Activated CD4-positive, alpha-beta T cell treated with anti-CD3 and anti-CD28 coated beads for 48 hours (primary cell): ENCODE measurements at regions not wholly inside any gene's neighbourhood (a gene's known extent, or its start where the extent isn't known, plus 50 kb on each side); places are given as distances from the start of the nearest gene placed in this dataset.
"Not testable (repeated sequence)": the region's sequence is repeated elsewhere in the genome, so short reads cannot be mapped to it uniquely, and the experiment has no call there.

Source experiments
- DNase-seq: peaks from one replicate; pipeline ENCODE4 v3.0.0-alpha.2; 2020

- no peak for DNase-seq
These were observed 52.6 kb upstream of the AGA start for GRCh38 chr4:177494791-177495190.

- not testable (repeated sequence) for DNase-seq
These were observed 53.4 kb upstream of the AGA start for GRCh38 chr4:177495626-177496025.

- no peak for DNase-seq
These were observed 57.3 kb upstream of the AGA start for GRCh38 chr4:177499537-177499936.

DNA sequence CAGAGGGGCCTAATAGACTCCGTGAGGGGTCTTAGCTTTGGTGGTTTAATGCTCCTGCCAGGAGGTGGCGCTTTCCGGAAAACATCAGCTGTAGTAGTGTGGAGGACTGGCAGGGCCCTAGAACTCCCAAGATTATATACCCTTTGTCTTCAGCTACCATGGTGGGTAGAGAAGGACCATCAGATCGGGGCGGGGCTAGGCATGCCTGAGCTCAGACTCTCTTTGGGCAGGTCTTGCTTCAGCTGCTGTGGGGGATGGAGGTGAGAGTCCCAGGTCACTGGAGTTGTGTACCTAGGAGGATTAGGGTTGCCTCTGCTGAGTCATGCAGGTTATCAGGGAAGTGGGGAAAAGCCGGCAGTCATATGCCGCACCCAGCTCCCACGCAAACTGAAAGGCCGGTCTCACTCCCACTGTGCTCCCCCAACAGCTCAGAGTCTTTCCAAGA lies 63.0 kb upstream of the AGA start:
- no peak for DNase-seq

DNA sequence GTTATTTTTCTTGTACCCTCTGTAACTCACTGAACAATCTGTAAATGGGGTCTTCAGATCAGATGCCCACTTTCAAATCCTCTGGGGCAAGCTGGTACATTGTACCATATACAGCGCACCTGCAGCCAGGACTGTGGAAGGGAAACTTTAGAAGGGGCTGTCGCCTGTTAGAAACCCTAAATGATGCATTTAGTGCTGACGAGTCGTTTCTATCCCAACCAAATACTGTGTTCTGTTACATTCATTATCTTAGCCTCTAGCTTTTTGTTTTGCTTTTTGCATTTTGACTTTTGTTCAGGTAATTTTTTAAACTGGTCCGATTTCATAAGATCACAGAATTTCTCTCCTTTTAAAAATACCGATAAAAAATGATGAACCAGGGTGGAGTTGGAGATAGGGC lies 66.4 kb upstream of the AGA start:
- DNase-seq: no peak

DNA sequence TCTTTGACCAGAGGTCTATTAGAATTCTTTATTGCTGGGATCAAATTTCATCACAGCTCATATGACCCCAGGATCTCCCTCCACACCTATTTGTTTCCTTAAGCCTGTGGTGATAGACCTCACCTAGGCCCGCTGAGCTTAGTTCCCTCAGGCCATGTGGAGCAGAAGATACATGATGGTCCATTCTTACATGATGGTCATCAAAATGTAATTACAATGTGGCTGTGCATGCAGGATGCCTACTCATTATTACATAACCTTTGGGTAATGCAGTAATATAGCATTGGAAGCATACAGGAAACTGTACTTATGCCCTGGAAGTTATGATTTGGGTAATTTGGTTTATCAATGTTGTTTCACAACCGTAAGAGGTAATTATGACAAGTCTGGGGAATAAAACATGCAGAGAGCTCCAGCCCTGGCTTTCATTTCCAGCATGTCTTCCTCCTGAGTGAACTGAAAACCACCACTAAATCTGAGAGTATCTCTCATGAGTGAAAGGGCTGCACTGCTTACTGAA lies 67.0 kb upstream of the AGA start:
- DNase-seq: no peak

GRCh38 chr4:177511611-177512010 lies 69.4 kb upstream of the AGA start:
- no peak for DNase-seq

DNA sequence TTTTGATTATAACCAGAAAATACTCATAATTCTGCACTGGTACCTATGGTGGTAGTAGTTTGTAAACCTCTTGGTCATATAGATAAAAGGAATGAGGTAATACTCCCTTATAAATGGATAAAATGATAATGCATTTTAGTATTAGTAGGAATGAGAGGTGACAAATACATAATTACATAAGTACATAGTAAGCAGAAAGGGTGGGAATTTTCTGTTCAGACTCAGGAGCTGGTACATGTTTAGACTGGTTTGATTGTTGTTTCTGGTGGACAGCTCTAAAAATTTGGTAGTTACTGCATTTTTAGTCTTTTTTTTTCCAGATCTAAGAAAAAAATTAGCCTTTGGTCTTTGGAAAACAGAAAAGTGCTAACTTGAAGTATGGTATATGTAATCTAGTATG lies 70.4 kb upstream of the AGA start:
- no peak for DNase-seq

DNA sequence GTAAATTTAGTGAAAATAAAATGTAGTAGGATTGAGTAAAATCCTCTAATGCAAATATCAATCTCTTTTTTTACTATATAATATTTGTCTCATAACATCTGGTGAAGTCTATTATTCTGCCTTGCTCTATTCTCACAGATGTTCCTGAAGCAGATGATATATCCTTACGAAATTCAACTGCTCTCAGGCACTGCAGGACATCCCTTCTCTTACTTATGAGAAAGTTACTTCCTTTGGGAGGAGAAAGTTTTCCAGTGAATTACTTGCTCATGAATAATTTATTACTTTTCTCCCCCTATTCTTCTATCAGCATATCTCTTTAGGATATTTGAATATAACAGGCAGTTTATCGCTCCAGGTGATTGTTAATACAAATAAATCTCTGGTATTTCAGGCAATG lies 75.6 kb upstream of the AGA start:
- no peak for DNase-seq

GRCh38 chr4:177519481-177520260 lies 77.4 kb upstream of the AGA start:
- no peak for DNase-seq

- DNase-seq: no peak
These were observed 86.4 kb upstream of the AGA start for GRCh38 chr4:177528620-177529019.

- no peak for DNase-seq
These were observed 88.3 kb upstream of the AGA start for GRCh38 chr4:177530561-177530960.

DNA sequence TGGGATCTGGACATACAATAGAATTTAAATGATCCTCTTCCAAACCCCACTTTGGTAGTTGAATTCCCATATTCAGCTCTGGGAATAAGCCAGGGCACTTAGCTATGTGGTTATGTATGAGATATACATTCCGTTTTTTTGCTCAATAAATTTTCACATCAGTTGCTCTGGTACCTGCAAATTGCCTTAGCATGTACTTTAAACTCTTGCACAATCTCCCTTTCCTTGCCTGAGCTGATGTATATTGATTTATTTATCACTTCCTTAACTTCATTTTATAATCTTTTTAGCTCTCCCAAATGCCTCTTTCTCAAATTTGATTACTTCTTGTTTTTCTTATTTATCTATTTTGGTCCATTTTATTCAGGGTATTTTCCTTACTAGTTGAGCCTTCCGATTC lies 90.1 kb upstream of the AGA start:
- DNase-seq: no peak

GRCh38 chr4:177534841-177535240 lies 92.6 kb upstream of the AGA start:
- DNase-seq: not testable (repeated sequence)

- no peak for DNase-seq
These were observed 104.5 kb upstream of the AGA start for GRCh38 chr4:177546745-177547144.

DNA sequence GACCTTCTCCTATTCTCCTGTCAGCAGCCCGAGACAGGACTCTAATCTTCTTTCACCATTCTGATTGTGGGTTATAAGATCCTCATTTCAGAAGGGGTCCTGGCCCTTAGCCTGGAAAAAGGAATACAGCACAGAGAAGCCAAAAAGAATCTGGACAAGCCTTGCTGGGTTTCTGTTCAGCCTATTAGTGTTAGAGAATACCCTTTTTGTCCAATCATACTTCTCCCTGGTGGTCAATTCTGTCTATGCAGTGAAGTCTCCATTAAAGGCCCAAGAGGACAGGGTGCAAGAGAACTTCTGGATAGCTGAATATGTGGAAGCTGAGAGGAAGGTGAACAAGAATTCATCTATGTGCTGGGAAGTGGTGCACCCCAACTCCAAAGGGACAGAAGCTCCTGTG lies 105.7 kb upstream of the AGA start:
- no peak for DNase-seq

- peak; percentile 38 for DNase-seq
These were observed 112.9 kb upstream of the AGA start for GRCh38 chr4:177555007-177555574.

GRCh38 chr4:177557416-177557815 lies 115.2 kb upstream of the AGA start:
- no peak for DNase-seq

- no peak for DNase-seq
These were observed 116.8 kb upstream of the AGA start for GRCh38 chr4:177558995-177559394.

DNA sequence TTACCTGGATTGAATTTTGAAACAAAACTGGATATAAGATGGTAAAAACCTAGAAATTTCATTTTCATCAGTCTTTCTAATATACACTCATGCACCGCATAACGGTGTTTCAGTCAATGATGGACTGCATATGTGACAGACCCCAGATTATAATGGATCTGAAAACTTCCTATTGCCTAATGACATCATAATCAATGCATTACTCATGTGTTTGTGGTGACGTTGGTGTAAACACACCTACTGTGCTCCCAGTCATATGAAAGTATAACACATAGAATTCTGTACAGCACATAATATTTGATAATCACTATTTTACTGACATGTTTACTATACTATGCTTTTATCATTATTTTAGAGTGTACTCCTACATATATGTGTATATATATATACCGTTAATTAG lies 119.9 kb upstream of the AGA start:
- no peak for DNase-seq

- DNase-seq: no peak
These were observed 120.6 kb upstream of the AGA start for GRCh38 chr4:177562859-177563258.

DNA sequence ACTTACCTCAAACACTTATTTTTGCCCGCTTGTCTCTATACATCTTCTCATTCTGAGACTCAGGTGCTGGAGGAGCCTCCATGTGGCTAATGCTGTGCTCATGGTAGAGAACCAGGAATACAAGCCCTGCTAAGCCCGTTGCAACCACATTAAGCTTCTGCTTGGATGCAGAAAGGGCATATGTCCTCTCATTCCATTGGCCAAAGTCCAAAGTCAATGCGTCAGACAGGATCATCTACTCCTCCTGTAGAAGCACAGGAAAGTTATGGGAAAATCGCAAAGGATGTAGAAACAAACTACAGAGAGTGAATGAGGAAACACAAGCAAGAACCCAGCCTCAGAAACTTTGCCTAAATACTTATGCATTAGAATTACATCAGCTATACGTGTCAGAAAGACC lies 124.5 kb upstream of the AGA start:
- DNase-seq: no peak

DNA sequence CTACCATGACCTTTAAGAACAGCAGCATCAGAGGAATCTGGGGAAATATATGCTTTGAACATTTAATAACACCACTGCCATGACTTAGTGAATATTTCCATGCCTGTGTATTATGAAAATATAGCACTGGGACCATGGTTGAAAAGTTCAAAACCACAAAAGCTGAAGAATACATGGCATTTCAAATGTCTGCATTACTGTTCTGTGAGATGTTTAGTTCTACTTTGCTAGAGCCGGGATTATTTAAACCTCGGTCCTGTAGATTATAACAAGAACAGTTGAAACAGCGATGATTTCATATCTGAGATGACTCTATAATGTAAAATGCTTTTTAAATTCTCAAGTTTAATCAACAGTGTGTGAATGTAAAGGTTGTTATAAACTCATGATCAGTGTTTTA lies 126.7 kb upstream of the AGA start:
- no peak for DNase-seq

GRCh38 chr4:177569434-177569833 lies 127.2 kb upstream of the AGA start:
- no peak for DNase-seq

- no peak for DNase-seq
These were observed 131.3 kb upstream of the AGA start for GRCh38 chr4:177573507-177573906.
